ENCODE measurements at regions not wholly inside any gene's neighbourhood (a gene's known extent, or its start where the extent isn't known, plus 50 kb on each side); places are given as distances from the start of the nearest gene placed in this dataset.

GRCh38 chr20:40343390-40343789 lies 345.6 kb downstream of the MAFB start:
- no peak for FAIRE-seq
- no peaks in the 10 kb centered on the region for H3K9me1 ChIP-seq (replicated peaks; ENCODE audit: control insufficient read depth, extremely low read depth, insufficient read depth, low read length)
- intact Hi-C loops (cut with micrococcal nuclease) (no loop called here), dilution Hi-C loops (cut with MboI; ENCODE audit: extremely low pct_ligation_motif_present, low sequenced_read_pairs) (no loop called here)
- DNase-seq (ENCODE audit: low read depth, low spot score) = no peak
- no peak for TF ChIP-seq MYC (IDR thresholded peaks at IDR 0.05; ENCODE audit: low read depth, low read length)
- no peak for TF ChIP-seq GATA2 (IDR thresholded peaks at IDR 0.05; ENCODE audit: insufficient read depth, insufficient read length, low read depth, low read length)
- no peak for TF ChIP-seq POLR2A (IDR thresholded peaks at IDR 0.05; ENCODE audit: low read depth, low read length)
- no peak for TF ChIP-seq POLR2AphosphoS5 (IDR thresholded peaks at IDR 0.05; ENCODE audit: insufficient read depth, low read depth, low read length)
- no peak for TF ChIP-seq EZH2 (IDR thresholded peaks at IDR 0.05; ENCODE audit: borderline replicate concordance, low read depth, low read length, severe bottlenecking)
- no peak for TF ChIP-seq JUN (IDR thresholded peaks at IDR 0.05; ENCODE audit: borderline replicate concordance, insufficient read depth, insufficient read length, low read depth)
- TF ChIP-seq FOS (IDR thresholded peaks at IDR 0.05; ENCODE audit: borderline replicate concordance, insufficient read depth, low read length) = no peak
- TF ChIP-seq CTCF (IDR thresholded peaks at IDR 0.05; ENCODE audit: extremely low read depth in 1 of 2, insufficient read depth in 1 of 2, low read depth in 1 of 2, low read length in 2 of 2) = no peak
- no peak for TF ChIP-seq MAX (IDR thresholded peaks at IDR 0.05; ENCODE audit: insufficient read depth, insufficient read length)
- no peak overlapping the region for H3K9ac ChIP-seq (replicated peaks; ENCODE audit: extremely low read depth, insufficient read depth, low read length)
- H3K4me2 ChIP-seq (ENCODE audit: insufficient read depth, low read length) = no peak overlapping the region
- H3K4me3 ChIP-seq (replicated peaks in 1 of 3; ENCODE audit: insufficient read depth in 1 of 3, low read depth in 1 of 3, low read length in 3 of 3) = no peak overlapping the region
- no peaks in the 10 kb centered on the region for H3K4me1 ChIP-seq (ENCODE audit: control insufficient read depth, extremely low read depth, insufficient read depth, low read length)
- ChIA-PET POLR2A (no interaction called here), CTCF (no interaction called here)
- H3K9me3 ChIP-seq (replicated peaks; ENCODE audit: control insufficient read depth, insufficient read depth, low read length) = no peaks in the 10 kb centered on the region
- H2AFZ ChIP-seq (ENCODE audit: low read depth, low read length) = no peak overlapping the region
- no peaks in the 10 kb centered on the region for H3K36me3 ChIP-seq (ENCODE audit: control insufficient read depth in 2 of 2, extremely low read depth in 1 of 2, insufficient read depth in 2 of 2, low read length in 2 of 2)
- H3K27me3 ChIP-seq (ENCODE audit: control insufficient read depth in 2 of 2, insufficient read depth in 2 of 2, low read length in 2 of 2) = no peaks in the 10 kb centered on the region
- H3K79me2 ChIP-seq (ENCODE audit: control insufficient read depth, insufficient read depth, low read length) = no peaks in the 10 kb centered on the region
- no peaks in the 10 kb centered on the region for H4K20me1 ChIP-seq (replicated peaks; ENCODE audit: control insufficient read depth, extremely low read depth, insufficient read depth, low read length)
- BruUV-seq (replicated peaks) = no TSS peak
- no peak overlapping the region for H3K27ac ChIP-seq (ENCODE audit: insufficient read depth, low read depth, low read length)
